ENCODE measurements at regions not wholly inside any gene's neighbourhood (a gene's known extent, or its start where the extent isn't known, plus 50 kb on each side); places are given as distances from the start of the nearest gene placed in this dataset.

GRCh38 chr11:127194521-127194920, 194.0 kb upstream of the KIRREL3 start:
- TF ChIP-seq CTCF (conservative IDR thresholded peaks at IDR 0.05 in 1 of 2, IDR thresholded peaks at IDR 0.05 in 1 of 2; ENCODE audit: extremely low read depth in 1 of 2, insufficient read depth in 1 of 2, low read depth in 1 of 2, low read length in 2 of 2) (no peak), EZH2 (IDR thresholded peaks at IDR 0.05; ENCODE audit: borderline replicate concordance, low read length) (no peak)
